Muscle layer of colon (tissue), 2 donors: ENCODE measurements at regions not wholly inside any gene's neighbourhood (a gene's known extent, or its start where the extent isn't known, plus 50 kb on each side); places are given as distances from the start of the nearest gene placed in this dataset.

ENCODE experiments used
- H3K27ac ChIP-seq: one replicate; pipeline ENCODE4 v1.7.0; 2013; ENCODE audit warnings: low read depth, mild to moderate bottlenecking, low read length, moderate library complexity
- H3K27me3 ChIP-seq, 2 donors: one replicate each; pipeline ENCODE4 v1.7.0; 2013; ENCODE audit warnings: low read length in 2 of 2, mild to moderate bottlenecking in 2 of 2; ENCODE audit not compliant: insufficient read depth in 2 of 2, control insufficient read depth in 1 of 2
- H3K36me3 ChIP-seq: one replicate; pipeline ENCODE4 v1.7.0; 2013; ENCODE audit warnings: mild to moderate bottlenecking, low read length; ENCODE audit not compliant: insufficient read depth
- H3K4me1 ChIP-seq: one replicate; pipeline ENCODE4 v1.7.0; 2013; ENCODE audit warnings: mild to moderate bottlenecking, low read length; ENCODE audit not compliant: insufficient read depth
- H3K4me3 ChIP-seq, 2 donors: one replicate each; pipeline ENCODE4 v1.7.0; 2013; ENCODE audit warnings: low read length in 2 of 2, low read depth in 1 of 2, mild to moderate bottlenecking in 1 of 2, moderate library complexity in 1 of 2
- H3K9ac ChIP-seq: one replicate; pipeline ENCODE4 v1.7.0; 2013; ENCODE audit warnings: low read length
- H3K9me3 ChIP-seq: one replicate; pipeline ENCODE4 v1.7.0; 2013; ENCODE audit warnings: mild to moderate bottlenecking, low read length
- donor health status: abdominal sarcoma.
- donor health status: Adenocarcinoma of cecum.

DNA sequence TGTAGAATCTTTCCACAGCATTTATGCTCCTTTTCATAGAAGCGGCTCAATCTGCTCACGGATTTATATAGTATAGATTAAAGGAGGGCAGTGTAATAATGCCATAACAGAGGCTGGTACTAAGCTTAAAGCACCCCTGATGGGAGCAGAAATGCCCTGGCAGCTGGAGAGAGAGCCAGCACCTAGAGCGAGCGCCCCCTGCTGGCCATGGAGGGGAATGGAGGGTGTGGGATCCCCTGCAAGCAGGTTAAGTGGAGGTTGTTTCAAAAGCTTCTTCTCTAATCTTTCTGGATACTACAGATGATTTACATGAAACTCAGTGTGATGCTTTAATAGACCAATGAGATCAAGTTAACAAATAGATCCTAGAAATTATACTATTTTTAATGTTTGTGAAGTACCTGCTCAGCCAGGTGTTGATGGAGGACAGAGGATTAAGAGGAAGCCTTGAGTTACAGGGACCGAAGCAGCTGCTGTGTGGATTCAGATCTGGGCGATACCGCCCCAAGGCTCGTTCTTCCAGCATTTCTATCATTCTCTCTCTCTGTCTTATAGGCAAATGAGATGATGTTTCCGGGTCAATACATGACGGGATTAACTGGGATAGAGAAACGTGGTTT, 1519.3 kb upstream of the TMEM132C start:
- Histone ChIP-seq H3K27ac (no peak overlapping the region), H3K9me3 (no peaks in the 10 kb centered on the region), H3K27me3 (no peaks in the 10 kb centered on the region), H3K9ac (no peak overlapping the region), H3K4me3 (no peak overlapping the region), H3K4me1 (no peaks in the 10 kb centered on the region), H3K36me3 (no peaks in the 10 kb centered on the region)

DNA sequence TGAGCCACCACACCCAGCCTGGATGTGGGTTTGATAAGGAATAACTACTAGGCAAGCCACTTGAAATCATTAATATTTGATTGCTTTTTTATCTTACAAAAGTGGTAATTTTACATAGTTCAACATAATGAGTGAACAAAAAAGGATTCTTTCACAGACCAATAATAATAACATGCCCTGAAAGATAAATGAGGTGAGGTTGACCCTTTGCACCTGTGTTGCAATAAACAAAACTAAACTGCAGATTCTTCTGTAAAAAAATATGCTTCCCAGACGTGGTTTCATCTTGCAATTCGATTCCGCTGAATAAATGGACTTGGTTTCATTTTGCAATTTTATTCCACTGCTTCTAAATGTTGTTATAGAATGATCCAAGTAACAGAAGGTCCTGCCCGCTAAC, 1514.9 kb upstream of the TMEM132C start:
- Histone ChIP-seq H3K9me3 (no peaks in the 10 kb centered on the region), H3K4me3 (no peak overlapping the region), H3K27me3 (no peaks in the 10 kb centered on the region), H3K9ac (no peak overlapping the region), H3K36me3 (no peaks in the 10 kb centered on the region), H3K27ac (no peak overlapping the region), H3K4me1 (no peaks in the 10 kb centered on the region)

DNA sequence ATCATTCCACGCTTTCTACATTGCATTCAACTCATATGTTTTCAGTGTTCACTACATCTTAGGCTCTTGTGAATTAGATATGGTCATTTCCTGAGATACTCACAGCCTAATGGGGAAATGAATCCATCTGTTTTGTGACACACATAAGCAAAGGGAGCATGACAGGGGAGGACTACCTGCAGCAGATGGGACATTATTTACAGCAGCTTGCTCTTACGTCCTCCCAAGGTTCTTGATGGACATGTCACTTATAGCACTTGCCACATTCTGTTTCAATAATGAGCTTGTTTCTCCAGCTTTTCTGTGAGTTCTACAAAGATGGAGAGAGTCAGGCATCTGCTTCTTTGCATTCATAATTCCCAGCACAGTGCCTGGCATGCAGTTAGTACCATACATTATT, 1509.6 kb upstream of the TMEM132C start:
- H3K4me3 ChIP-seq: no peak overlapping the region
- H3K9me3 ChIP-seq: no peaks in the 10 kb centered on the region
- no peaks in the 10 kb centered on the region for H3K36me3 ChIP-seq
- no peaks in the 10 kb centered on the region for H3K27me3 ChIP-seq
- no peak overlapping the region for H3K27ac ChIP-seq
- no peaks in the 10 kb centered on the region for H3K4me1 ChIP-seq
- H3K9ac ChIP-seq: no peak overlapping the region

DNA sequence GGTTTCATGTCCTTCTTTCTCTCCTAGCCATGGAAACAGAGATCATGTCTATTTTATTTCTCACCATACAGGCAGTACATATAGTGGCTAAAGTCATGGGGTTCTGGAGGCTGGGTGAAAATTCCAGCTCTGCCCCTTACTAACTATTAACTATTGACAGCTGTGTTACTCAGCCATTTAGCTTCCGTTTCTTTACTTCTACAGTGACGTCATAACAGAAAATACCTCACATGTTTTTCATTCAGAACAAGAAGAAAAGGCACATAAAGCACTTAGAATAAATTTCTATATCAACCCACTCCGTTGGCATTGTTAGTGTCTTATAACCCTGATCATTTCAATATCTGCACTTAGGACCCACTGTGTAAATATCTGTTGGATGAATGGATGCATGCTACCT, 1506.9 kb upstream of the TMEM132C start:
- no peaks in the 10 kb centered on the region for H3K36me3 ChIP-seq
- no peaks in the 10 kb centered on the region for H3K4me1 ChIP-seq
- H3K27me3 ChIP-seq: no peaks in the 10 kb centered on the region
- no peak overlapping the region for H3K4me3 ChIP-seq
- no peak overlapping the region for H3K27ac ChIP-seq
- no peak overlapping the region for H3K9ac ChIP-seq
- peaks cover 4% of the 10 kb centered on the region for H3K9me3 ChIP-seq

DNA sequence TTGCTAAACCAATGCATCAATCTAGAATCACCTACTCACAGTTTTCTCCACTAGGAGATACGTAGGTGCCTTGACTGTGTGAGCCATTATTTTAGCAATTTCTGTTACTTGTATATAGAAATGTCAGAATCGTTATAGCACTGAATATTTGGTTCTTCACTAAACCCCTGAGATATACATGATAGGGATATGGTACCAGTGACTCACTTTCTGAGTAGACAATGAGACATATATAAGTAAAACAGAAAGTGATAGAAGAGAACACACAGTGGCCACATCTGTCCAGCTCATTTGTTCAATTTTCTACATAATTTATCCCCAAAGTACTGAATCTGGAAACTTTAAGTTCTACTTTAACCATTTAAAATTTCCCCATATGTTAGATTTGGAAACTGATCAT, 1505.5 kb upstream of the TMEM132C start:
- H3K9ac ChIP-seq: no peak overlapping the region
- no peaks in the 10 kb centered on the region for H3K4me1 ChIP-seq
- no peaks in the 10 kb centered on the region for H3K27me3 ChIP-seq
- peaks cover 4% of the 10 kb centered on the region for H3K9me3 ChIP-seq
- H3K27ac ChIP-seq: no peak overlapping the region
- H3K4me3 ChIP-seq: no peak overlapping the region
- no peaks in the 10 kb centered on the region for H3K36me3 ChIP-seq

DNA sequence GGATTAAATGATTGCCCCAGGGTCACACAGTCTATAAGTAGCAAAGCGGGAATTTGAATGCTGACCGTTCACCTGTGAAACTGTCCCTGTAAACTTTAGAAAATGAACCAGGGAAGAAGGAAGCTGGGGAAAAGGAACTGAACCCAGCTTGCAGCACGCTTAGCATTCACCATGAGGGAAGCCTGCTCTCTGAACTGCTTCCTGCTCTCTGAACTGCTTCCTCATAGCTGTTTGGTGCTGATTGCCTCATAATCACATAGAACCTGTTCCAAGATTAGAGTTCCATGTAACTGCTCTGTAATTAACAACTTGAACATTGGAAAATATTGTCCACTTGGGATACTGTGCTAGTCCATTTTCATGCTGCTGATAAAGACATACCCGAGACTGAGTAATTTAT, 1504.8 kb upstream of the TMEM132C start:
- Histone ChIP-seq H3K36me3 (no peaks in the 10 kb centered on the region), H3K27ac (no peak overlapping the region), H3K9me3 (peaks cover 4% of the 10 kb centered on the region)

DNA sequence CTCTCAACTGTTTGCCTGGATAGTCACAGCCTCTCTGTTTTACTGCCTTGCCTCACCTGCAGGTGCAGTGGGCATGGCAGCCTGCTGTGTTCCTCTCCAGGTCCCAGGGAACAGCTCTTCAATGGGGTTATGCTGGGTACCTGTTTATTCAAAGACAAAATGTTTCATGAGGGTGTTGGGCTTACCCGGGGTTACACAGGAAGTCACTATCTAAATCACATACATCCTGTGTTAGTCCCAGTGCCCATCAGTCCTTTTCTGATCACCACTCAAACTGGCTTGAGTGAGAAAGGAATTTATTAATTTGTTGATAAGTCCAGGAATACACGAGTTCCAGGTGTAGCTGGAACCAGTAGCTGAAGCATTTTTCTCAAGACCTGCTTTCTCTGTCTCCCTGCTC, 1503.6 kb upstream of the TMEM132C start:
- Histone ChIP-seq H3K27ac (no peak overlapping the region), H3K4me3 (no peak overlapping the region), H3K9ac (no peak overlapping the region), H3K4me1 (no peaks in the 10 kb centered on the region), H3K27me3 (no peaks in the 10 kb centered on the region), H3K9me3 (peaks cover 4% of the 10 kb centered on the region), H3K36me3 (no peaks in the 10 kb centered on the region)

More for the DNA sequence above, 1504.8 kb upstream of the TMEM132C start:
- H3K4me3 ChIP-seq: no peak overlapping the region
- H3K4me1 ChIP-seq: no peaks in the 10 kb centered on the region
- no peaks in the 10 kb centered on the region for H3K27me3 ChIP-seq
- no peak overlapping the region for H3K9ac ChIP-seq

DNA sequence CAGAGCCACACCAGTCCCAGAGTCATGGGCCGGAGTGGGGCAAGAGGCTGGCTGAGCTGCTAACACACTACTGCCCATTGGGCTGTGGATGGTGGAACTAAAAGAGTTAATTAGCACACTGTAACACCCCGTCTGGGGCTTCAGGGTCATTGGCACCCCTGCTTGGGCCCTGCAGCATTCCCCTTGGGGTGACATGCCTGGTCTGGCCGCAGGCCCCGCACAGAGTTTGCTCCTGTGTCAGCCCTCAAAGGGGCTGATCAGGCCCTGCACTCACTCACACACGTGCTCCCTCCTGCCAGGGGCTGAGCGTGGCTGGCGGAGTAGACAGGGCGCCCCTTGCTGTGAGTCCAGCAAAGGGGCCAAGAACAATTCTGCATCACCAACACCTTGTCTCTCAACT, 1499.6 kb upstream of the TMEM132C start:
- Histone ChIP-seq H3K4me3 (no peak overlapping the region), H3K27me3 (no peaks in the 10 kb centered on the region), H3K9me3 (peaks cover 4% of the 10 kb centered on the region), H3K36me3 (no peaks in the 10 kb centered on the region), H3K27ac (no peak overlapping the region), H3K4me1 (no peaks in the 10 kb centered on the region), H3K9ac (no peak overlapping the region)

DNA sequence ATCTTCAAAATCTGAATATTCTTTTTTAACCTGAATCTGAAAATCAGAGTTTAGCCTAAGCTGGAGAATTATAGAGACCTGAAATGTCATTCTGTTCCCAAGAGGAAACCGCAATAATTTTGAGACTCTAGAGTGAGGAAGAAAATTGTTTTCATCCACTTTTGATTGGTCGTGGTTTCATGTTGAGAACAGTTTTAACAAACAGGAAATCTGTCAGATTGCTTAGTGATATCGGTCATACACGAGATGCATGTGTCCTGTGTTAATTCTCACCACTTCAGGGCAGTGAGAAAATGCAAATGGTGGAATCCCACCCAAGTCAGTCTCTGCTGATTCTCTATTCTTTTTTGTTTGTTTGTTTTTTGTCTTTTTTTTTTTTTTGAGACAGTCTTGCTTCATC, 1498.5 kb upstream of the TMEM132C start:
- H3K9me3 ChIP-seq: no peaks in the 10 kb centered on the region
- H3K4me1 ChIP-seq: no peaks in the 10 kb centered on the region
- no peaks in the 10 kb centered on the region for H3K27me3 ChIP-seq
- no peak overlapping the region for H3K4me3 ChIP-seq
- H3K9ac ChIP-seq: no peak overlapping the region
- no peaks in the 10 kb centered on the region for H3K36me3 ChIP-seq
- no peak overlapping the region for H3K27ac ChIP-seq

DNA sequence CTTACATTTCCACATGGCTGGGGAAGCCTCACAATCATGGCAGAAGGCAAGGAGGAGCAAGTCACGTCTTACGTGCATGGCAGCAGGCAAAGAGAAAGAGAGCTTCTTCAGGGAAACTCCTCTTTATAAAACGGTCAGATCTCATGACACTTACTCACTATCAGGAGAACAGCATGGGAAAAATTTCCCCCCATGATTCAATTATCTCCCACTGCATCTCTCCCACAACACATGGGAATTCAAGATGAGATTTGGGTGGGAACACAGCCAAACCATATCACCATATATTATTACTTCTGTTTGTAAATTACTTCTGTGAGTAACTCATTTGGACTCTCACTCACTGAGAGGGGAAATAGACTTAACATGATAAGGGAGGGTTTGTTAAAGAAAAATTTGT, 1496.8 kb upstream of the TMEM132C start:
- no peaks in the 10 kb centered on the region for H3K9me3 ChIP-seq
- no peaks in the 10 kb centered on the region for H3K27me3 ChIP-seq
- no peak overlapping the region for H3K9ac ChIP-seq
- no peaks in the 10 kb centered on the region for H3K4me1 ChIP-seq
- no peaks in the 10 kb centered on the region for H3K36me3 ChIP-seq
- no peak overlapping the region for H3K27ac ChIP-seq
- no peak overlapping the region for H3K4me3 ChIP-seq

DNA sequence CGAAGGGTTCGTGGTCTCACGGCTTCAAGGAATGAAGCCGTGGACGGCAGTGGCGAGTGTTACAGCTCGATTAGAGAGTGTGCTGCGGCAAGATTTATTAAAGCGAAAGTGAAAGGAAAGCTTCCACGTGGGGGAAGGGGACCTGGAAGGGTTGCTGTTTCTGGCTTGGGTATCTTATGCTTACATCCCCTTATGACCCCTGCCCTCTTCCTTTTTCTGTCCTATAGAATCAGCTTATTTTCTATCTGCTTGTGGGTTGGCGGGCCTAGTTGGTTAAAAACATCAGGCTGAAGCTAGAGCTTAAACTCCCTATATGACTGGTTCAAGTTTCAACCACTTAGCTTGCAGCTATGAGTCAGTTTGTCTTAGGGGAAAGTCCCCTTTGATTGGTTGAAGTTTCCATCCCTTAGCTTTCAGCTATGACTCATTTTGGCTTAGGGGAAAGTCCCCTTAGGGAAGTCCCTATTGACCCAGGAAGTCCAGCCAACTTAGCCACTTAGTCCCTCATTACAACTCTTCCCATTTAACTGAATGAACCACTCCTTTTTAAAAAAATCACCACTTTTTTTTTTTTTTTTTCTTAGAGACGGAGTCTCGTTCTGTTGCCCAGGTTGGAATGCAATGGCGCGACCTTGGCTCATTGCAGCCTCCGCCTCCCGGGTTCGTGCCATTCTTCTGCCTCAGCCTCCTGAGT, 1494.7 kb upstream of the TMEM132C start:
- H3K36me3 ChIP-seq: no peaks in the 10 kb centered on the region
- H3K27me3 ChIP-seq: no peaks in the 10 kb centered on the region
- no peak overlapping the region for H3K27ac ChIP-seq
- H3K9ac ChIP-seq: no peak overlapping the region
- H3K4me3 ChIP-seq: peak overlapping the region in 1 of 2 donors; percentile 11
- H3K9me3 ChIP-seq: no peaks in the 10 kb centered on the region
- no peaks in the 10 kb centered on the region for H3K4me1 ChIP-seq

DNA sequence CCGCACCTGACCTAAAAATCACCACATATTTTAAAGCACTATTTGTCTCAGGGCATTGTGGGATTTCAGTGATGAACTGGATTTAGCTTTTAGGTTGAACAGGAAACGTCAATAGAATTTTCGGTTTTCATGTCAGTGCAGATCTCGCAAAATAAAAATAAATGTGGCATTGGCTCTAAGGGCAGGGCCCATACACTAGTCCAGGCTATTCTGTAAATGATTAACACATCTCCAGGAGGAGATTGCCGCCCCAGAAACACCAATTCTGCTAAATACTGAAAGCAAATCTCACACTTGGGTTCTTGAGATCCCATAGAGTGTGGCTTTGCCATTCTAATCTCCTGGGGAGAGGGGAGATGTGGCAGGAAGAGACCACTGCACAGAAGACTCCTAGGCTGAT, 1494.0 kb upstream of the TMEM132C start:
- Histone ChIP-seq H3K9me3 (no peaks in the 10 kb centered on the region), H3K4me3 (no peak overlapping the region), H3K27me3 (no peaks in the 10 kb centered on the region), H3K4me1 (no peaks in the 10 kb centered on the region), H3K9ac (no peak overlapping the region), H3K27ac (no peak overlapping the region), H3K36me3 (no peaks in the 10 kb centered on the region)
